HEK293T (cell line): ENCODE measurements at regions not wholly inside any gene's neighbourhood (a gene's known extent, or its start where the extent isn't known, plus 50 kb on each side); places are given as distances from the start of the nearest gene placed in this dataset.
"Not testable (repeated sequence)": the region's sequence is repeated elsewhere in the genome, so short reads cannot be mapped to it uniquely, and the experiment has no call there.

ENCODE experiments used
- CTCF ChIA-PET: fragments of 350-600 bp; formaldehyde crosslinking; extraction: SDS; loops from one replicate; lab custom pipeline; 2021; ENCODE audit warnings: antibody characterized with exemption, inconsistent platforms; lab: Yijun Ruan, JAX
- POLR2A ChIA-PET: fragments of 350-600 bp; formaldehyde crosslinking; extraction: SDS; loops from one replicate; lab custom pipeline; 2020; ENCODE audit warnings: antibody characterized with exemption, inconsistent platforms; lab: Yijun Ruan, JAX
- DNase-seq: peaks from one replicate; pipeline ENCODE4 v3.0.0; 2012; ENCODE audit warnings: mixed read lengths; ENCODE audit errors: extremely low spot score
- ARNT ChIP-seq: fragments of 450-650 bp; IDR thresholded peaks from 2 replicates; pipeline ENCODE4 v1.6.1; 2017; ENCODE audit warnings: mild to moderate bottlenecking
- BHLHE40 ChIP-seq: fragments of 450-650 bp; IDR thresholded peaks from 2 replicates; pipeline ENCODE4 v1.6.1; 2016; ENCODE audit warnings: mild to moderate bottlenecking, moderate library complexity, borderline replicate concordance
- CTBP1 ChIP-seq: fragments of 450-650 bp; IDR thresholded peaks from 2 replicates; pipeline ENCODE4 v1.6.1; 2016; ENCODE audit warnings: borderline replicate concordance
- ELF4 ChIP-seq: fragments of 450-650 bp; IDR thresholded peaks from 2 replicates; pipeline ENCODE4 v1.6.1; 2017; ENCODE audit warnings: antibody characterized with exemption
- FOXA1 ChIP-seq: fragments of 450-650 bp; IDR thresholded peaks from 2 replicates; pipeline ENCODE4 v1.6.1; 2016; ENCODE audit warnings: mild to moderate bottlenecking
- FOXK2 ChIP-seq: fragments of 450-650 bp; IDR thresholded peaks from 2 replicates; pipeline ENCODE4 v1.6.1; 2016; ENCODE audit warnings: mild to moderate bottlenecking
- FOXM1 ChIP-seq: fragments of 450-650 bp; IDR thresholded peaks from 2 replicates; pipeline ENCODE4 v1.6.1; 2017; ENCODE audit warnings: mild to moderate bottlenecking, borderline replicate concordance
- HDGF ChIP-seq: fragments of 450-650 bp; IDR thresholded peaks from 2 replicates; pipeline ENCODE4 v1.6.1; 2017; ENCODE audit warnings: antibody characterized with exemption, borderline replicate concordance
- L3MBTL2 ChIP-seq: fragments of 450-650 bp; conservative IDR thresholded peaks from 2 replicates; pipeline ENCODE4 v1.6.1; 2016; ENCODE audit warnings: mild to moderate bottlenecking
- LEF1 ChIP-seq: fragments of 450-650 bp; IDR thresholded peaks from 2 replicates; pipeline ENCODE4 v1.6.1; 2017; ENCODE audit warnings: mild to moderate bottlenecking, borderline replicate concordance
- NFRKB ChIP-seq: fragments of 450-650 bp; IDR thresholded peaks from 2 replicates; pipeline ENCODE4 v1.6.1; 2016; ENCODE audit warnings: mild to moderate bottlenecking, moderate library complexity
- SP1 ChIP-seq: fragments of 450-650 bp; IDR thresholded peaks from 2 replicates; pipeline ENCODE4 v1.6.1; 2017
- SUZ12 ChIP-seq: fragments of 450-650 bp; IDR thresholded peaks from 2 replicates; pipeline ENCODE4 v1.6.1; 2016; ENCODE audit warnings: mild to moderate bottlenecking
- TARDBP ChIP-seq: fragments of 450-650 bp; IDR thresholded peaks from 2 replicates; pipeline ENCODE4 v1.6.1; 2016
- ZNF384 ChIP-seq: fragments of 450-650 bp; IDR thresholded peaks from 2 replicates; pipeline ENCODE4 v1.6.1; 2016
- TF ChIP-seq, protein P1 (sequence below): fragments of 450-650 bp; IDR thresholded peaks from 2 replicates; pipeline ENCODE4 v1.6.1; 2016

DNA sequence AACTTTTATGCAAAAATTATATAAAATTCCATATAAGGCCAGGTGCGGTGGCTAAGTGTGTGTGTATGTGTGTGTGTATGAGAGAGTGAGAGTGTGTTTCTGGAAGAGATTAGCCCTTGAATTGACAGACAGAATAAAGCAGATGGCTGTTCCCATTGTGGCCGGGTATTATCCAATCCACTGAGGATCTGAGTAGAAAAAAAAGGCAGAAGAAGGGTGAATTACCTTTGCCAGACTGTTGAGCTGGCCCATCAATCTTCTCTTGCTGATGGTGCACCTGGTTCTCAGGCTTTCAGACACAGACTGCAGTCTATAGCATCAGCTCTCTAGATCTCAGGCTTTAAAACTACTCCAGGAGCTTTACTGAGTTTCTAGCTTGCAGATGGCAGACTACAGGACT lies 92.2 kb upstream of the SLIT2 start:
- DNase-seq, result no peak
- no peak for TF ChIP-seq BHLHE40
- no peak for TF ChIP-seq CTBP1
- TF ChIP-seq ELF4, result no peak
- no peak for TF ChIP-seq FOXA1
- TF ChIP-seq HDGF, result no peak
- no peak for TF ChIP-seq NFRKB
- no peak for TF ChIP-seq SP1
- TF ChIP-seq, protein P1, sequence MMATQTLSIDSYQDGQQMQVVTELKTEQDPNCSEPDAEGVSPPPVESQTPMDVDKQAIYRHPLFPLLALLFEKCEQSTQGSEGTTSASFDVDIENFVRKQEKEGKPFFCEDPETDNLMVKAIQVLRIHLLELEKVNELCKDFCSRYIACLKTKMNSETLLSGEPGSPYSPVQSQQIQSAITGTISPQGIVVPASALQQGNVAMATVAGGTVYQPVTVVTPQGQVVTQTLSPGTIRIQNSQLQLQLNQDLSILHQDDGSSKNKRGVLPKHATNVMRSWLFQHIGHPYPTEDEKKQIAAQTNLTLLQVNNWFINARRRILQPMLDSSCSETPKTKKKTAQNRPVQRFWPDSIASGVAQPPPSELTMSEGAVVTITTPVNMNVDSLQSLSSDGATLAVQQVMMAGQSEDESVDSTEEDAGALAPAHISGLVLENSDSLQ, result no peak
- CTCF ChIA-PET, result no interaction called here
- POLR2A ChIA-PET, result no interaction called here

DNA sequence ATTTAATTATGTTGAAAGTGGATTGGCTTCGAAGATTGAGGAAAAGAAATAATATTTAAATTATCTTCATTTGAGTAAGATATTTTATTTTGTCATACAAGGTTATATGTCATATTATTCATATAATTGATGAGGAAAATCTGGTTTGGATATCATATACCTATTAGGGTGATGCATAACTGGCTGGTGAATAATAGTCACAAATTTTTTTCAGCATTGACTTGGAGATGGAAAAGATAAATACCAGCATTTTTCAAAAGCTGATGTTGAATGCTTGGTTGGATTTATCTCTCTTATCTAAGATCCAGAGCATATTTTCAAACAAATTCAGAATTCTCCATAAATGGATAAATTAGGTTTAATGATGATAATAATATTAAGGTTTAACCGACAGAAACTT lies 93.5 kb upstream of the SLIT2 start:
- TF ChIP-seq TARDBP, result no peak
- no peak for TF ChIP-seq SP1
- TF ChIP-seq ELF4, result no peak
- TF ChIP-seq SUZ12, result no peak
- no peak for TF ChIP-seq HDGF
- TF ChIP-seq NFRKB, result no peak
- no peak for TF ChIP-seq CTBP1
- DNase-seq, result no peak
- CTCF ChIA-PET, result no interaction called here
- POLR2A ChIA-PET, result no interaction called here

DNA sequence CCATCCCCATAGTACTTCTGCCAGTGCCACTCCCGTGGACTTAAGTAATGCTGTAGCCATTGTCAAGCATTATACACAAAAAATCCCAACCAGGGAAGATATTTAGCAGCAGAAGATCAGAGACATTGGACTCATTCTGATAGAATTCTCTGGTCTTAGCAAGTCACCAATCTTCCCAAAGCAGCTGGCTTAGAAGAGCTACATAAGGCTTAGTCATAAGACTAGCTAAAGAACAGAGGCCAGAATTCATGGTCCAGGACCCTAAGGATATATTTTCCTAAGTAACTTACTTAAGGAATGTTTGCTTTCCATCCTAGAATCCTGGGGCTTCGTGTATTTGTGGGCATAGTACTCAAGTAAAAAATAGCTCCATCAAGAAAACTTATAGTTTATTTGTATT lies 100.3 kb upstream of the SLIT2 start:
- ChIA-PET CTCF (no interaction called here), POLR2A (no interaction called here)
- DNase-seq, result no peak
- no peak for TF ChIP-seq CTBP1

DNA sequence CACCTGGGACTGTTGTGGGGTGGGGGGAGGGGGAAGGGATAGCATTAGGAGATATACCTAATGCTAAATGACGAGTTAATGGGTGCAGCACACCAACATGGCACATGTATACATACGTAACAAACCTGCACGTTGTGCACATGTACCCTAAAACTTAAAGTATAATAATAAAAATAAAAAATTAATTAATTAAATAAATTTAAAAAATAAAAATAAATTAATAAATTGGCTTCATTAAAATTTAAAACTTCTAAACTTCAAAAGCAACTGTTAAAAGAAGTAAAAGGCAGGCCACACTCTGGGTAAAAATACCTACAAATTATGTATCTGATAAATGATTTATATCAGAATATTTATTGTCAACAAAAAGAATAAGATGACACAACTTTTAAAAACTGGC lies 102.6 kb upstream of the SLIT2 start:
- DNase-seq, CTCF ChIA-PET, POLR2A ChIA-PET: not testable (repeated sequence)

DNA sequence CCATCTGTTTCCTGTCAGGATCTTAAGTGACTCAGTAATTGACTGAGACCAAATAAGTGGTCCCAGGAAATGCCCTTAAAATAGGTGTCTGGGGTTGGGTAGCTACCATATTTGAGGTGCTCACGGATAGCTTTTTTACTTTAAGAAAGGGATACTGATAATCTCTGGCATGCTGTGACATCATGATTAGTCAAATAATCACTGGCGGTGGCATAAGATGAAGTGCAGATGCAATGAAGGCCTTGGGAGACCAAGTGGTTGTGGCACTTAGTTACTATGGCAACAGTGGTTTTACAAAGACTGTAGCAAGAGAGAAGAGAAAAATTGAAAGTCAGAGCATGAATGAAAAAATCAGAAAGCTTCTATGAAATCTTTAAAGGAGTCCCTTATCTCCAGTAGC lies 114.5 kb upstream of the SLIT2 start:
- TF ChIP-seq TARDBP (no peak), ZNF384 (no peak), SUZ12 (no peak), HDGF (no peak), L3MBTL2 (no peak), ARNT (no peak), NFRKB (no peak), CTBP1 (no peak), FOXA1 (no peak), ELF4 (no peak), SP1 (no peak), FOXM1 (no peak)
- TF ChIP-seq, protein P1, result no peak
- DNase-seq, result no peak
- CTCF ChIA-PET, result no interaction called here
- POLR2A ChIA-PET, result no interaction called here

DNA sequence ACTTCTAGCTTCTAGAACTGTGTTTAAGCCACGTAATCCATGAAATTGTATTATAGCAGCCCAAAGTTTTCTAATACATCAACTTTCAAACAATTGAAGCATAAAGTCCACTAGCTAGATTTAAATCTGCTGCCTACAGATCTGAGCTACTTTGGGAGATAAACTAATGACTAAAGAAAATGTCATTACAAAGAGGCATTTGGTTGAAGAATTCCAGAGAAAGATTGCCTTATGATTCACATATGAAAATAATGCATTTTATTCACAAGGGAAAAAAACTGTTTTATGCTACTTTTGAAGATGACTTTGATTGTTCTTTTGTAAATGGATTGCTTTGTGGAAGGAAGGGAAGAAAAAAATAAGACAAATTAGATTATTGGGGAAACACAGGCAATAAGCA lies 124.1 kb upstream of the SLIT2 start:
- POLR2A ChIA-PET, result no interaction called here

DNA sequence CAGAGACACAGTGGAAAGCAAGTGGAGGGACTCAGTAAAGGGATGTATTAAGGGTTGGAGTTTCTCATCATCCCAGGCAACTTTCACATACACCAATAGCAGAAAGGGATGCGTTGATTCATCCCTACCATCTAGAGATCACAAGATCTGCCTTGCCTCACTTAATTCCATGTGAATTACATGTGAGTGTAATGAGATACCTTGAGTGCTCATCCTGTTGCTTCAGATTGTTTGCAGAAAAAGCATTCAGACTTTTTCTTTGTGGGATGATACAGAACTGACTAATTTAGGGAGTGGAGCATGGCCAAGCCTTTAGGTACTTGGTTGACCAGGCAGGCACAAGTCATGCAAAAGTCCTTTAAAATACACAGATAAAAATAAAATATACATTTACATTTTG lies 124.8 kb upstream of the SLIT2 start:
- ChIA-PET POLR2A (no interaction called here), CTCF (no interaction called here)
- no peak for DNase-seq
- TF ChIP-seq FOXA1 (no peak), ZNF384 (no peak), L3MBTL2 (no peak), LEF1 (no peak), NFRKB (no peak), FOXM1 (no peak), SP1 (no peak), ARNT (no peak), TARDBP (no peak), BHLHE40 (no peak), SUZ12 (no peak), ELF4 (no peak), HDGF (no peak), FOXK2 (no peak), CTBP1 (no peak)
- TF ChIP-seq, protein P1, result no peak

More for the DNA sequence above, 124.1 kb upstream of the SLIT2 start:
- no peak for DNase-seq
- CTCF ChIA-PET, result no interaction called here
- TF ChIP-seq, protein P1, result no peak
- no peak for TF ChIP-seq HDGF
- no peak for TF ChIP-seq ARNT
- no peak for TF ChIP-seq ZNF384
- no peak for TF ChIP-seq ELF4
- TF ChIP-seq SP1, result no peak
- TF ChIP-seq LEF1, result no peak
- no peak for TF ChIP-seq FOXA1
- no peak for TF ChIP-seq NFRKB
- no peak for TF ChIP-seq FOXM1
- TF ChIP-seq CTBP1, result no peak
- TF ChIP-seq TARDBP, result no peak
- TF ChIP-seq FOXK2, result no peak
